GM12878 (cell line): ENCODE measurements at regions not wholly inside any gene's neighbourhood (a gene's known extent, or its start where the extent isn't known, plus 50 kb on each side); places are given as distances from the start of the nearest gene placed in this dataset.
A peak's percentile ranks its signal among the peaks of the same experiment; 100 is the strongest.

Experiments used
- CHD2 ChIP-seq: IDR thresholded peaks from 2 replicates; pipeline ENCODE4 v1.6.1; 2011; ENCODE audit warnings: low read depth, low read length, improper control_type of control experiment, borderline replicate concordance
- EZH2 ChIP-seq: IDR thresholded peaks from 2 replicates; pipeline ENCODE4 v1.6.1; 2012; ENCODE audit warnings: low read depth, mild to moderate bottlenecking, control low read depth, inconsistent platforms, low read length, borderline replicate concordance; ENCODE audit not compliant: control insufficient read depth
- PKNOX1 ChIP-seq: fragments of 450-650 bp; IDR thresholded peaks from 2 replicates; pipeline ENCODE4 v1.6.1; 2016; ENCODE audit warnings: mild to moderate bottlenecking
- POLR2A ChIP-seq: IDR thresholded peaks from 2 replicates; pipeline ENCODE4 v1.6.1; 2011; ENCODE audit warnings: low read depth, mild to moderate bottlenecking, low read length
- POLR2AphosphoS2 ChIP-seq: IDR thresholded peaks from 2 replicates; pipeline ENCODE4 v1.6.1; 2011; ENCODE audit warnings: low read depth, mild to moderate bottlenecking, low read length, improper control_type of control experiment, moderate library complexity
- POLR2AphosphoS5 ChIP-seq: IDR thresholded peaks from 2 replicates; pipeline ENCODE4 v1.6.1; 2011; ENCODE audit warnings: mild to moderate bottlenecking, low read length, inconsistent platforms
- TF ChIP-seq, protein P1 (sequence below): fragments of 450-650 bp; formaldehyde crosslinking; IDR thresholded peaks from 2 replicates; pipeline ENCODE4 v1.4.0; 2020; ENCODE audit warnings: mild to moderate bottlenecking, moderate library complexity
- TF ChIP-seq, protein P2 (sequence below): IDR thresholded peaks from 2 replicates; pipeline ENCODE4 v1.6.1; 2012; ENCODE audit warnings: low read depth, low read length, improper control_type of control experiment
- TF ChIP-seq, protein P3 (sequence below), 3 experiments: IDR thresholded peaks in 2 of 3; conservative IDR thresholded peaks in 1 of 3; 2 replicates each; pipeline ENCODE4 v1.5.1; 2011; ENCODE audit warnings: low read depth in 3 of 3, low read length in 3 of 3, mild to moderate bottlenecking in 3 of 3, control low read depth in 2 of 3, moderate library complexity in 2 of 3, inconsistent platforms in 1 of 3, mixed read lengths in 1 of 3; ENCODE audit not compliant: control insufficient read depth in 2 of 3, insufficient read depth in 1 of 3; ENCODE audit errors: extremely low read depth in 1 of 3

GRCh38 chr1:97017895-97018294 is 296.3 kb downstream of the PTBP2 start:
- no peak for TF ChIP-seq EZH2
- TF ChIP-seq, protein P1, sequence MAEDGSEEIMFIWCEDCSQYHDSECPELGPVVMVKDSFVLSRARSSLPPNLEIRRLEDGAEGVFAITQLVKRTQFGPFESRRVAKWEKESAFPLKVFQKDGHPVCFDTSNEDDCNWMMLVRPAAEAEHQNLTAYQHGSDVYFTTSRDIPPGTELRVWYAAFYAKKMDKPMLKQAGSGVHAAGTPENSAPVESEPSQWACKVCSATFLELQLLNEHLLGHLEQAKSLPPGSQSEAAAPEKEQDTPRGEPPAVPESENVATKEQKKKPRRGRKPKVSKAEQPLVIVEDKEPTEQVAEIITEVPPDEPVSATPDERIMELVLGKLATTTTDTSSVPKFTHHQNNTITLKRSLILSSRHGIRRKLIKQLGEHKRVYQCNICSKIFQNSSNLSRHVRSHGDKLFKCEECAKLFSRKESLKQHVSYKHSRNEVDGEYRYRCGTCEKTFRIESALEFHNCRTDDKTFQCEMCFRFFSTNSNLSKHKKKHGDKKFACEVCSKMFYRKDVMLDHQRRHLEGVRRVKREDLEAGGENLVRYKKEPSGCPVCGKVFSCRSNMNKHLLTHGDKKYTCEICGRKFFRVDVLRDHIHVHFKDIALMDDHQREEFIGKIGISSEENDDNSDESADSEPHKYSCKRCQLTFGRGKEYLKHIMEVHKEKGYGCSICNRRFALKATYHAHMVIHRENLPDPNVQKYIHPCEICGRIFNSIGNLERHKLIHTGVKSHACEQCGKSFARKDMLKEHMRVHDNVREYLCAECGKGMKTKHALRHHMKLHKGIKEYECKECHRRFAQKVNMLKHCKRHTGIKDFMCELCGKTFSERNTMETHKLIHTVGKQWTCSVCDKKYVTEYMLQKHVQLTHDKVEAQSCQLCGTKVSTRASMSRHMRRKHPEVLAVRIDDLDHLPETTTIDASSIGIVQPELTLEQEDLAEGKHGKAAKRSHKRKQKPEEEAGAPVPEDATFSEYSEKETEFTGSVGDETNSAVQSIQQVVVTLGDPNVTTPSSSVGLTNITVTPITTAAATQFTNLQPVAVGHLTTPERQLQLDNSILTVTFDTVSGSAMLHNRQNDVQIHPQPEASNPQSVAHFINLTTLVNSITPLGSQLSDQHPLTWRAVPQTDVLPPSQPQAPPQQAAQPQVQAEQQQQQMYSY (CRISPR knock-in tag), result no peak
- TF ChIP-seq POLR2AphosphoS2, result no peak
- TF ChIP-seq CHD2, result no peak
- TF ChIP-seq, protein P2, sequence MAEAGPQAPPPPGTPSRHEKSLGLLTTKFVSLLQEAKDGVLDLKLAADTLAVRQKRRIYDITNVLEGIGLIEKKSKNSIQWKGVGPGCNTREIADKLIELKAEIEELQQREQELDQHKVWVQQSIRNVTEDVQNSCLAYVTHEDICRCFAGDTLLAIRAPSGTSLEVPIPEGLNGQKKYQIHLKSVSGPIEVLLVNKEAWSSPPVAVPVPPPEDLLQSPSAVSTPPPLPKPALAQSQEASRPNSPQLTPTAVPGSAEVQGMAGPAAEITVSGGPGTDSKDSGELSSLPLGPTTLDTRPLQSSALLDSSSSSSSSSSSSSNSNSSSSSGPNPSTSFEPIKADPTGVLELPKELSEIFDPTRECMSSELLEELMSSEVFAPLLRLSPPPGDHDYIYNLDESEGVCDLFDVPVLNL, result no peak
- no peak for TF ChIP-seq PKNOX1
- TF ChIP-seq, protein P3, sequence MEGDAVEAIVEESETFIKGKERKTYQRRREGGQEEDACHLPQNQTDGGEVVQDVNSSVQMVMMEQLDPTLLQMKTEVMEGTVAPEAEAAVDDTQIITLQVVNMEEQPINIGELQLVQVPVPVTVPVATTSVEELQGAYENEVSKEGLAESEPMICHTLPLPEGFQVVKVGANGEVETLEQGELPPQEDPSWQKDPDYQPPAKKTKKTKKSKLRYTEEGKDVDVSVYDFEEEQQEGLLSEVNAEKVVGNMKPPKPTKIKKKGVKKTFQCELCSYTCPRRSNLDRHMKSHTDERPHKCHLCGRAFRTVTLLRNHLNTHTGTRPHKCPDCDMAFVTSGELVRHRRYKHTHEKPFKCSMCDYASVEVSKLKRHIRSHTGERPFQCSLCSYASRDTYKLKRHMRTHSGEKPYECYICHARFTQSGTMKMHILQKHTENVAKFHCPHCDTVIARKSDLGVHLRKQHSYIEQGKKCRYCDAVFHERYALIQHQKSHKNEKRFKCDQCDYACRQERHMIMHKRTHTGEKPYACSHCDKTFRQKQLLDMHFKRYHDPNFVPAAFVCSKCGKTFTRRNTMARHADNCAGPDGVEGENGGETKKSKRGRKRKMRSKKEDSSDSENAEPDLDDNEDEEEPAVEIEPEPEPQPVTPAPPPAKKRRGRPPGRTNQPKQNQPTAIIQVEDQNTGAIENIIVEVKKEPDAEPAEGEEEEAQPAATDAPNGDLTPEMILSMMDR (IDR thresholded peaks at IDR 0.05 in 2 of 3, conservative IDR thresholded peaks at IDR 0.05 in 1 of 3; ENCODE audit: control insufficient read depth in 2 of 3, extremely low read depth in 1 of 3, insufficient read depth in 1 of 3, low read depth in 3 of 3, low read length in 3 of 3), result peak in 1 of 3 experiments; percentile 11; a peak in 1 of 6 replicates
- TF ChIP-seq POLR2A, result no peak
- no peak for TF ChIP-seq POLR2AphosphoS5
